Adrenal gland (tissue), 5 donors: ENCODE measurements at regions not wholly inside any gene's neighbourhood (a gene's known extent, or its start where the extent isn't known, plus 50 kb on each side); places are given as distances from the start of the nearest gene placed in this dataset.

Experiments used
- CTCF ChIP-seq, 6 experiments: fragments of 450-650 bp in 4 of 6; fragments of 200-600 bp in 2 of 6; sonication (generic) in 1 of 6; IDR thresholded peaks; 1 replicate in 5 of 6; 2 replicates in 1 of 6; pipeline versions ENCODE4 v1.5.1 to v1.8.0; 2016 to 2021; ENCODE audit warnings: antibody characterized with exemption in 6 of 6, mild to moderate bottlenecking in 2 of 6, moderate library complexity in 1 of 6
- POLR2A ChIP-seq, 2 donors: fragments of 450-650 bp; IDR thresholded peaks; one replicate each; pipeline ENCODE4 v1.6.1; 2017; ENCODE audit warnings: antibody characterized with exemption in 2 of 2, mild to moderate bottlenecking in 2 of 2, moderate library complexity in 1 of 2
- donor health status: DM: no; HTN: no; CAD: no.

- TF ChIP-seq CTCF (IDR thresholded peaks at IDR 0.05): no peak
- TF ChIP-seq POLR2A (IDR thresholded peaks at IDR 0.05): no peak
Observed at GRCh38 chr3:132927896-132928295, 110.3 kb upstream of the TMEM108 start.
